AG04450 (cell line): ENCODE measurements at regions not wholly inside any gene's neighbourhood (a gene's known extent, or its start where the extent isn't known, plus 50 kb on each side); places are given as distances from the start of the nearest gene placed in this dataset.

Experiments used
- CTCF ChIA-PET: fragments of 300-600, 350-600 bp; formaldehyde crosslinking; extraction: SDS; loops from one replicate; lab custom pipeline; 2022; ENCODE audit warnings: antibody characterized with exemption, inconsistent platforms; lab: Charles Lee
- POLR2A ChIA-PET: fragments of 350-600 bp; formaldehyde crosslinking; extraction: SDS; loops from one replicate; lab custom pipeline; 2021; ENCODE audit warnings: antibody characterized with exemption, inconsistent platforms; lab: Yijun Ruan, JAX
- DNase-seq: peaks from one replicate; pipeline ENCODE4 v3.0.0-alpha.2; 2011; ENCODE audit warnings: low read depth, low spot score
- H3K27ac ChIP-seq: one replicate; pipeline ENCODE4 v1.5.1; 2012; ENCODE audit warnings: low read depth, low read length, control low read depth
- H3K27me3 ChIP-seq: one replicate; pipeline ENCODE4 v1.6.0; 2012; ENCODE audit warnings: low read length; ENCODE audit not compliant: control insufficient read depth, insufficient read depth
- H3K4me3 ChIP-seq: 2 replicates; pipeline ENCODE4 v1.5.1; 2011; ENCODE audit warnings: mild to moderate bottlenecking, low read depth, low read length, control low read depth
- H3K9me3 ChIP-seq: 2 replicates; pipeline ENCODE4 v1.5.1; 2012; ENCODE audit warnings: low read length; ENCODE audit not compliant: control insufficient read depth, insufficient read depth
- CTCF ChIP-seq: IDR thresholded peaks from 2 replicates; pipeline ENCODE4 v1.5.1; 2011; ENCODE audit warnings: low read depth, low read length, control low read depth, inconsistent platforms

- ChIA-PET POLR2A (no interaction called here), CTCF (no interaction called here)
- DNase-seq: no peak
- no peaks in the 10 kb centered on the region for H3K27me3 ChIP-seq
- TF ChIP-seq CTCF: no peak
- H3K27ac ChIP-seq: no peak overlapping the region
- H3K4me3 ChIP-seq: no peak overlapping the region
- no peaks in the 10 kb centered on the region for H3K9me3 ChIP-seq
Observed at GRCh38 chr16:73703891-73704290, 592.7 kb upstream of the PSMD7 start.

- no peak for DNase-seq
- Histone ChIP-seq H3K27me3 (no peaks in the 10 kb centered on the region), H3K9me3 (no peaks in the 10 kb centered on the region), H3K4me3 (no peak overlapping the region), H3K27ac (no peak overlapping the region)
- TF ChIP-seq CTCF: no peak
- POLR2A ChIA-PET: no interaction called here
- CTCF ChIA-PET: no interaction called here
Observed at GRCh38 chr16:73697336-73697735, 599.3 kb upstream of the PSMD7 start.

- H3K27ac ChIP-seq: no peak overlapping the region
- H3K4me3 ChIP-seq: no peak overlapping the region
- H3K9me3 ChIP-seq: no peaks in the 10 kb centered on the region
- ChIA-PET CTCF (no interaction called here), POLR2A (no interaction called here)
- H3K27me3 ChIP-seq: no peaks in the 10 kb centered on the region
- DNase-seq: no peak
- no peak for TF ChIP-seq CTCF
Observed at GRCh38 chr16:73692861-73693260, 603.8 kb upstream of the PSMD7 start.

GRCh38 chr16:73683804-73684203 is 612.8 kb upstream of the PSMD7 start:
- Histone ChIP-seq H3K27ac (no peak overlapping the region), H3K27me3 (no peaks in the 10 kb centered on the region), H3K9me3 (no peaks in the 10 kb centered on the region), H3K4me3 (no peak overlapping the region)
- ChIA-PET POLR2A (no interaction called here), CTCF (no interaction called here)
- no peak for DNase-seq
- TF ChIP-seq CTCF: no peak

GRCh38 chr16:73672135-73672534 is 624.2 kb upstream of the ZFHX3 start:
- peaks cover 3% of the 10 kb centered on the region for H3K27me3 ChIP-seq
- no peak overlapping the region for H3K4me3 ChIP-seq
- CTCF ChIA-PET: no interaction called here
- POLR2A ChIA-PET: no interaction called here
- no peak for TF ChIP-seq CTCF
- H3K9me3 ChIP-seq: no peaks in the 10 kb centered on the region
- no peak overlapping the region for H3K27ac ChIP-seq
- no peak for DNase-seq
